HG03159 (cell line): ENCODE measurements at regions not wholly inside any gene's neighbourhood (a gene's known extent, or its start where the extent isn't known, plus 50 kb on each side); places are given as distances from the start of the nearest gene placed in this dataset.

Experiments
- ATAC-seq: cut with Tn5 transposase; IDR thresholded peaks from one replicate; pipeline ENCODE4 v1.9.1; 2021; ENCODE audit warnings: mild to moderate bottlenecking, moderate library complexity; ENCODE audit not compliant: unreplicated experiment

- ATAC-seq: no peak
Observed at GRCh38 chr5:164332349-164333196, 827.2 kb downstream of the MAT2B start.

- no peak for ATAC-seq
Observed at GRCh38 chr5:164335837-164336236, 830.4 kb downstream of the MAT2B start.

DNA sequence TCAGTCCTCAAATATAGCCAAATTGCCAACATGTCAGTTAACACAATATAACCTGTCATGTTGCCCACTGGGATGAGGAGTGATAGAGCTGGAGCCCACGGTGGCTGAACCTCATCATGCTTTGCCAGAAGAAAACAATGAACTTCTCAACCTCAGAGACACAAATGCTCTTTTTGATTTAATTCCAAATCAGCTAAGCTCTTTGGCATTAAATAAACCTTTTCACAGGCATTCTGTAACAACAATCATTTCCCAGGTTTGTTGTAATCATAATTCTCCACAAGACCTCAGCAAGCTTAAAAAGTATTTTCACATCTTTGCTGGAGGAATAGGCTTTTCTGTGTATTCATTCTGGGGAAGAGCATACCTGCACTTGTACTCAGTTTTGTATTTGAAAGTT, 830.9 kb downstream of the MAT2B start:
- ATAC-seq: no peak

DNA sequence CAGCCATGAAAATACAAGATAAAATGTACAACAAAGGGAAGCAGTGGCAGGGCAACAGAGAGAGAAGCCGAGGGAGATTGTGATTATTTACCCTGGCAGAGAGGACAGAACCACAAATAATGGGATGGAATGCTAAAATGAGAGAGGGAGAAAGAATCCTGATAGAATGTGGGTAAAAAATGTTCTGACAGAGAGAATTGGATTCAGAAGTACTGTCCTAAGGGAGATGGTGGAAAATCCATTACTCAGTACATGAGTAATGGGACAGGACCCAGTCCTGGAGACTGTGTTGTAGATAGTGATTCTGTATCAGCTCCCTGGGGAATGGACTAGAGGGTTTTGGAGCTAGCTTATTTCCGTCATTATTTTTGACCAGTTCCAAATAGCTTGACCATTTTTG, 831.5 kb downstream of the MAT2B start:
- no peak for ATAC-seq

DNA sequence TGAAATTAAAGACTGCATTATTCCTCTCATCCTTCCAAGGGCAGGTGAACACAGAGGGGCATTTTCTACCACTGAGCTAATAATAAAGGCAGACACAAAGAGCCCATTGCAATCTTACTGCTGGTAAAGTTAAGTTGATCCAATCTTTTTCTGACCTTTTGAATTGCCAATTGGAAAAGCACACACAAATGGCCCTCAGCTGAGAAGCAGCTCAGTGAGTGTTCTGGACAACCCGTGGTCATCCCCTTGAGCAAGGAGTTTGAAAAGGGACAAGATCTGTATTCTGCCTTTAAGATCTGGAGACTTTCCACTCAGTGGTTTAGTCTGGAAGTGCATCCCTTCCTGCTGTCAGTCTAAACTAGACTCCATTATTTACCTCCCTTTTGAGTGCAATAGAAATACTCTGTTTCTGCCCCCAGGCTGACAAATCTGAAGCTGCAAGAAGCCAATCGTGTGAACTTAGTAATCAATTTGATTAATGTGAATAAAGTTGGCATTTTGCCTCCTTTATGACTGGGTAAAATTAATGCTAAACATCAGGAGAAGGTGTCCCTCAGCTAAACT, 835.7 kb downstream of the MAT2B start:
- ATAC-seq: no peak

- no peak for ATAC-seq
Observed at GRCh38 chr5:164345173-164345849, 839.9 kb downstream of the MAT2B start.

DNA sequence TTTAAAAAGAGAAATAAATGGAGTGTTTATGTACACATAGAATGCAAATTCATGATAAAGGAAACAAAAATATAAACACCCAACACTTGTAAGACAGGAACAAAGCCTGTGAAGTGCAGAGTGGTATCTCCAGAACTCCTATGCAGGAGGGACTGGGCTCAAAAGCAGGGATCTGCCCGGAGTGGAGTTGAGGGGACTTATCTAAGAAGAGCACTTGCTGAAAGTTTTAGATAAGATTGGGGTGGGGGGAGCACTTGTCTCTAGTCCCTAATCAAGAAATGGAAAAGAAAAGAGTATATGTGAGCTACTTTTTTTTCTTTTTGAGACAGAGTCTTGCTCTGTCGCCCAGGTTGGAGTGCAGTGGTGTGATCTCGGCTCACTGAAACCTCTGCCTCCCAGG, 840.4 kb downstream of the MAT2B start:
- no peak for ATAC-seq

GRCh38 chr5:164346785-164347630, 841.6 kb downstream of the MAT2B start:
- ATAC-seq: no peak

GRCh38 chr5:164350236-164350635, 844.8 kb downstream of the MAT2B start:
- ATAC-seq: no peak

- no peak for ATAC-seq
Observed at GRCh38 chr5:164351245-164351834, 845.9 kb downstream of the MAT2B start.

DNA sequence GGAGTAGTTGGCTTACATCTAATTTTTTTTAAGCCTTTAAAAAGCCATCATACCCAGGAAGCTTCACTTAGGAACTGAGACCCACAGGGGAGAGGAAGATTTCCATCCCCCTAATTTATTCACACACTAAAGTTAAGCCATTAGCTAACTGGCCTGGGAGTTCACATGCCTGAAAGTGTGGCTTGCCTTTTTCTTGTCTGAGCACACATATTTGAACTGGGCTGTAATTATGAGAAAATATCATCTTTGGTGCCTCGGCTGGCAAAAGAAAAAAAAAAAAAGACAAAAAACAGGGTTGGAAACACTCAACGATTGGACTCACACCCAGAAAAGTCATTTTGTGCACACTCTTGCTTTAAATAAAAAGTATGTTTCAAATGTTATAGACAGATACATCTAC, 847.3 kb downstream of the MAT2B start:
- no peak for ATAC-seq

GRCh38 chr5:164353155-164353554, 847.7 kb downstream of the MAT2B start:
- no peak for ATAC-seq

DNA sequence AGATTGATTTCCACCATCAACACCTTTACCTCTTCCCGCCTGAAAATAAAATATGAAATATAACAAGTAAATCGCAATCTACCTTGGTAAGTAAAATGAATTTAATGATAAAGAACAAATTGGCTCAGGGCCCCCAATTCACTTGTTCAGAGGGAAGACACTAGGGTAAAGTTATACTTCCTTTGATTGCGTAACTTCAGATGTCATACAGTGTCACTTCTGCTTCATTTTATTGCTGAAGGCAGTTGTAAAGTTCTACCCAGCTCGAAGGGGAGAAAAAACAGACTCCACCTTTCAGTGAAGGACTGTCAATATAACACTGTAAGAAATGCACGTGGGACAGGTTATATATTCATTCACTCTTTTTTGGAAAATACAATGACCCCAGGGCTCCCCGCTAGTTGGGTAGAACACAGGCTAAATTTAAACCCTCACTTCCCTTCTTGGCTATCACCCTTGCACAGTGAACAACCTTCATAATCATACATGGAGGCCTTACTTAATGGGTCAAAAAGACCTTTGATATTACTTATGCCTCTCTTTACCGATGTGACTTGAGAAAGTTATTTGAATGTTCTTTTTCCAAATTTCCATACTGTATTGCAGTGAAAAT, 848.8 kb downstream of the MAT2B start:
- ATAC-seq: no peak

GRCh38 chr5:164355267-164355830, 849.9 kb downstream of the MAT2B start:
- ATAC-seq: no peak

DNA sequence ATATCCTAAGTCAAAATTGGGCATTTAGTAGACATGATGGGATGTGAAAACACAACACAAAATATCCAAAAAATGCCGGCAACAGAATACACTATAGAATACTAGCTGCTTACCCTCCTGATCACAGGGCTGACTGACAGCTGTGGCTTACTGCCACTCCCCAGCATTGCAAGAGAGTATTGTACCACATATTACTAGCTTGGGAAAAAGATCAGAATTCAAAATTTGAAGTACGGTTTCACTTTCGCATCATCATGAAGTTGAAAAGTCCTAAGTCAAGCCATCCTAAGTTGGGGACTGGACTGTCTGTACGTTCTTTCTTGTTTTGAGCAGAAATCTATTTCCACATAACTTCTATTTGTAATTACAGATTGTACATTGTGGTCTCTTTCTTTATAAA, 851.4 kb downstream of the MAT2B start:
- no peak for ATAC-seq

GRCh38 chr5:164357395-164358033, 852.1 kb downstream of the MAT2B start:
- no peak for ATAC-seq

DNA sequence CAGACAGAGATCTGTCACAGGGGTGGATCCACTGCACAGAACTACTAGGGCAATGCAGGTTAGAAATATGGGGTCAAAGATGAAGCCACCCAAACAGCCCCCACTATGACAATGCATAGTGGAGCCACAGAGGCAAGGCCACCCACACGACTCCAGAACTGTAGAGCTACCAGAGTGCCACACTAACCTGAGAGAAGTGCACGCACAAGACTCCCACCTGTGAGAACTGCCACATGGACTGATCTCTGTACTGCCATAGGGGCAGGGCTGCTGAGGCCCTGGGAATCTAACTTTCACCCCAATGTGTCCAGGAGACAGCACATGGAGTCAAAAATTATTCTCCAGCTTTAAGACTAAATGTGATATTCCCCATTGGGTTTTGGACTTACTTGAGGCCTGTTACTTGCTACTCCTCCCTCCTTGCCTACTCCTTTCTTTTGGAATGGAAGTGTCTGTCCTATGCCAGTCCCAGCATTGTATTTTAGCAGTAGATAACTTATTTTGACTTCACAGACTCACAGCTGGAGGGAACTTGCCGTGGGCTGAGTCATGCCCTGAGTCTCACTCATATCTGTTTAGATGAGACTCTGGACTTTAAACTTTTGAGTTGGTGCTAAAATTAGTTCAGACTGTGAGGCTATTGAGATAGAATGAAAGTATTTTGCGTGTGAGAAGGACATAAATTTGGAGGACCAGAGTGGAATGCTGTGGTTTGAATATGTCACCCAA, 853.3 kb downstream of the MAT2B start:
- peak; percentile 65 for ATAC-seq

DNA sequence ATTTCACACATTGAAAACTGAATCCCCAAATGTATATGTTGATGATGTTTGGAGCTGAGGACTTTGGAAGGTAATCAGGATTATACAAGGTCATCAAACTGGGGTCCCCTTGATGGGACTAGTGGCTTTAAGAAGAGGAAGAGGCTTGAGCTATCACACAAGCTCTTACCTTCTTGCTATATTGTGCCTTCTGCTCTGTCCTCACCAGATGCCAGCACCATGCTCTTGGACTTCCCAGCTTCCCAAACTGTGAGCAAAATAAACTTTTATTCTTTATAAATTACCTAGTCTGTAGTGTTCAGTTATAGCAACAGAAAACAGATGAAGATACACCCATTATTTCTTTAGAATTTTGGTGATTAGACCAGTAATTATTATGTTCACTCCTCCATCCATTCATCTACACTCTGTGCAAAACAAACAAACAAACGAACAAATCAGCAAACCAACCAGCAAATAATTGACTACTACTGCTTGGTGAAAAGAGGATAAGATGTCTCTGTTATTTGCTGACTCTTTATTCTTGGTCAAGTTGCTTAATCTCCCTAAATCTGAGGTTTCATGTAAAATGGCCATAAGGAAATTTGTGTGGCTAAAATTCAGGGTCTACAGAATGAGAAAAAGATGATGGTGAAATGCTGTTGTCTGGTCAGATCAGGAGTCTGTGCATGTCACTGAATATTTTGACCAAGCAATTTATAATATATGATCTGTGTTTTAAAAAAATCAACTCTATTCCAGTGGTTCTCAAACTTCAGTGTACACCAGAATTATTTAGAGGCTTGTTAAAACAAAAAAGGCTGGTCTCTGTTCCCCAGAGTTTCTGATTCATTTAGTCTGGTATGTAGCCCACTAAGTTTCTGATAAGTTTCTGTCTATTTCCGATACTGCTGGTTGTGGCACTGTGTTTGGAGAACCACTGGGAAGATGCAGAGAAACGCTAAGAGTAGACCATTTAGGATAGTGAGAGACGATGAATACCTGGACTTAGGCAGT, 854.1 kb downstream of the MAT2B start:
- ATAC-seq: peak; percentile 22
